ENCODE measurements at regions not wholly inside any gene's neighbourhood (a gene's known extent, or its start where the extent isn't known, plus 50 kb on each side); places are given as distances from the start of the nearest gene placed in this dataset.
"Not testable (repeated sequence)": the region's sequence is repeated elsewhere in the genome, so short reads cannot be mapped to it uniquely, and the experiment has no call there.

GRCh38 chr6:119453242-119454200 is 104.0 kb upstream of the MAN1A1 start:
- DNase-seq (ENCODE audit: low read depth), result no peak

GRCh38 chr6:119449331-119450156 is 100.0 kb upstream of the MAN1A1 start:
- no peak for DNase-seq (ENCODE audit: low read depth)

- no peak for DNase-seq (ENCODE audit: low read depth)
Measured at GRCh38 chr6:119447921-119448320, 98.4 kb upstream of the MAN1A1 start.

- DNase-seq (ENCODE audit: low read depth), result peak; percentile 57
Measured at GRCh38 chr6:119446609-119447008, 97.0 kb upstream of the MAN1A1 start.

- DNase-seq (ENCODE audit: low read depth), result peak; percentile 44
Measured at GRCh38 chr6:119446115-119446554, 96.6 kb upstream of the MAN1A1 start.

GRCh38 chr6:119445666-119446065 is 96.1 kb upstream of the MAN1A1 start:
- DNase-seq (ENCODE audit: low read depth), result peak; percentile 5

GRCh38 chr6:119444642-119445557 is 95.3 kb upstream of the MAN1A1 start:
- no peak for DNase-seq (ENCODE audit: low read depth)

- peak; percentile 28 for DNase-seq (ENCODE audit: low read depth)
Measured at GRCh38 chr6:119443993-119444641, 94.6 kb upstream of the MAN1A1 start.

- DNase-seq (ENCODE audit: low read depth), result peak; percentile 6
Measured at GRCh38 chr6:119442776-119443184, 93.2 kb upstream of the MAN1A1 start.

- DNase-seq (ENCODE audit: low read depth), result no peak
Measured at GRCh38 chr6:119440953-119441352, 91.4 kb upstream of the MAN1A1 start.

GRCh38 chr6:119436583-119436982 is 87.0 kb upstream of the MAN1A1 start:
- no peak for DNase-seq (ENCODE audit: low read depth)

- DNase-seq (ENCODE audit: low read depth), result no peak
Measured at GRCh38 chr6:119431799-119432198, 82.2 kb upstream of the MAN1A1 start.

GRCh38 chr6:119430805-119431204 is 81.2 kb upstream of the MAN1A1 start:
- no peak for DNase-seq (ENCODE audit: low read depth)

- no peak for DNase-seq (ENCODE audit: low read depth)
Measured at GRCh38 chr6:119428633-119429032, 79.1 kb upstream of the MAN1A1 start.

GRCh38 chr6:119426619-119427018 is 77.1 kb upstream of the MAN1A1 start:
- DNase-seq (ENCODE audit: low read depth), result peak; percentile 20

- DNase-seq (ENCODE audit: low read depth), result no peak
Measured at GRCh38 chr6:119423996-119424395, 74.4 kb upstream of the MAN1A1 start.

- not testable (repeated sequence) for DNase-seq (ENCODE audit: low read depth)
Measured at GRCh38 chr6:119418084-119418483, 68.5 kb upstream of the MAN1A1 start.

GRCh38 chr6:119407156-119407555 is 57.6 kb upstream of the MAN1A1 start:
- no peak for DNase-seq (ENCODE audit: low read depth)

- DNase-seq (ENCODE audit: low read depth), result not testable (repeated sequence)
Measured at GRCh38 chr6:119405114-119405513, 55.6 kb upstream of the MAN1A1 start.
